Inflammatory macrophage treated with lipopolysaccharide for 1 hour (primary cell): ENCODE measurements at regions not wholly inside any gene's neighbourhood (a gene's known extent, or its start where the extent isn't known, plus 50 kb on each side); places are given as distances from the start of the nearest gene placed in this dataset.
A peak's percentile ranks its signal among the peaks of the same experiment; 100 is the strongest.

Source experiments
- DNase-seq, 2 donors: peaks; one replicate each; pipeline ENCODE4 v3.0.0-alpha.2; 2020 to 2022

DNA sequence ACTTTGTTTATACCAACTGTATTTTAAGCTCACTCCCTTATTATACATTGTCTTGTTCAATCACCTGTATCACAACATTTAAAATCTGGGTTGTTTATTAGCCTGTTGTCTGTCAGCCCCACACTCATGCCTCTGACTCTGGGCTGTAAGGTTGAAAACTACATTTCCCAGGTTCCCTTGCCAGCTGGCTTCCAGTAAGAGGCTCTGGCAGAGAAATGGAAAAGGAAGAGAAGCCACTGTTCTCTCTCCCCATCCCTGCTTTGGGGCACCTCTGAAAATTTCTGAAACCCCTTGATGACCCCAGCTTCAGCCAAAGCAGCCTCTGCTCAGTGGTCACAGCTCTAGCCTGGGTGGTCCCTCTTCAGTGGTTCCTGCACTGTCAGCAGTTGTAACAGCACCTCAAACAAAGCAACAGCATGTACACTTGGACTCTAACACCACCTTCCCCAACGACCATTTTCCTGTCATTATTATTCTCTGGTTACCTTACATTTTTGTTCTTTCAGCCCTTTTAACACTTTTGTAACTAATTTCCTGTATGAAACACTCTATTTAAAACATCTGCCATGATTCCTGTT, 108.9 kb upstream of the LGALSL start:
- no peak for DNase-seq

DNA sequence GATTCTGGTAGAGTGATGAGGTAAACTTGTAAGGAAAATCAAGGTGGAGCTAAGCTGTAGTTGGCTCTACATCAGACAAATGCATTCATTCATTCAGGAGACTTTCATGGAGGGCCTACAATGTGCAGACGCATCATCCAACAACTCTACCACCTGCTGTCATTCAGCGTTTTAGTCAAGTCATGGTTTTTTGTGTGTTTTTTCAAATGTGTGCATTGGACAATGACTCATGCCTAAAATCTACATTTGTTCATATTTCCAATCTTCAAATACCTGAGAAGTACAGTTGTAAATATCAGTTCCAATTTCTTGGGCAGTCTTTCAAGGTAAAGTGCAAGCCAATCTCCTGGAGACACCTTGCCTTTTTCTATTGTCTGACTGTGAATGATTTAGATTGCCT, 108.0 kb upstream of the LGALSL start:
- no peak for DNase-seq

DNA sequence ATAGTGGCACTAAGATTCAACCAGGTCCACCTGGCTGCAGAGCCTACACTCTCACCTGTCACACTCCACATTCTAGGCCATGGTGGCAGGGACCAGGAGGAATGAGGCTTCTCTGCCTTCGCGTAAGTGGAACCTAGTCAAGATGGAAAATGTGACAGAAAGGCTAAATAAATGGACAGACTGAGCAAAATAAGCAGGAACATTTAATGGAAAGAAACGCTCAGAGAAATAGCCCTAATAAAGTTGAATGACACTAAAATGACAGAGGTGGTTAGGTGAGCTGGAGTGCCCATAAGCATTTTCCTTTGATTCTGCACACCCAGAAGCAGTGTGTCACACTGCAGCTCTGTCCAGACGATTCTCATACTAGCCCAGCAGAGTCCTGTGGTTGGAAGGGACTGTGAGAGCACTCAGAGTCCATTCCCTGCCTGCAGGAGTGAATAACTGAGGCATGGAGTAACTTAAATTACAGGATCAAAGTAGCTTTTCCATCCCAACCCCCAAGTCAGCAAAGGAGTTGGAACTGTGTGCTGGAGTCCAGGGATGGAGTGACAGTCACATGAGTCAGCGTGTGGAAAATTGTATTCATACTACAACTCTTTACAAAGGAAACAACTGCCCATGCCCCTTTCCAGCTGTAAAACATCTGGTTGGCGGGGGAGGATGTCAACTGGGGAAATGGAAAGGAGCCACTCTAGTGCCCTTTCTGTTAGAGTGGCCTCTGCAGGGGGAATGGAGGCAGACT, 105.4 kb upstream of the LGALSL start:
- no peak for DNase-seq

DNA sequence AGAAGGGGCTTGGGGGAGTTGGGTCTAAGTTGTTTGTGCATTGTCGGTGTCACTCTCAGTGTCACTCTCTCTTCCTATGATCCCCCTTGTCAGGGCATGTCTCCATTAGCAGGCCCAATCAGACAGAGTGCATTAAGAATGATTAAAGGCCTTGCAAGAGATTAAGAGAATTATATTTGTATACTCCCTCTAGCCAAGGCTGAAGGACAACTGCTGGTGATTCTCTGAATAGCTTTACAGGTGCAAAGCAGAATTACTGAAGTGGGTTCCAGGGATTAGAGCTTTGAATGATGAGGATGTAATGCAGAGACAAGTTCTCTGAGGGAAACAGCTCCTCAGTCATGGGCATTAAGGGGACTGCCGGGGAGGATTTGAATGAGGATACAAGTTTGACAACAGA, 104.8 kb upstream of the LGALSL start:
- DNase-seq, result no peak

DNA sequence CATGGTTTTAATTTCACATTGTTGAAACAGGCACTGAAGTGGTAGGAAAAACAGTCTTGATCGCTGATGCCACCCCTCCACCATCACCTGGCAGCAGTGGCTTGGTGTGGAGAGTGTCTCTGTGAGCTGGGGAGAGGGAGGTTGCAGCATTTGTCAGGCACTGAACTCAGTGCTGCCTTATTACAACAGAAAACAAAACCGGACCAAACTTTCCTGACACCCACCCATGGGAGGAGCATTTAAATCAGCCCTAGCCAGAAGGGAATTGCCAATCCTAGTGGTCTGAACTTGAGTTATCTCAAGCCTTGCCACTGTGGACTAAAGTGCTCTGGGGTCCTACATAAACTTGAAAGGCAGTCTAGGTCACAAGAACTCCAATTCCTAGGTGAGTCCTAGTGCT, 103.0 kb upstream of the LGALSL start:
- no peak for DNase-seq

DNA sequence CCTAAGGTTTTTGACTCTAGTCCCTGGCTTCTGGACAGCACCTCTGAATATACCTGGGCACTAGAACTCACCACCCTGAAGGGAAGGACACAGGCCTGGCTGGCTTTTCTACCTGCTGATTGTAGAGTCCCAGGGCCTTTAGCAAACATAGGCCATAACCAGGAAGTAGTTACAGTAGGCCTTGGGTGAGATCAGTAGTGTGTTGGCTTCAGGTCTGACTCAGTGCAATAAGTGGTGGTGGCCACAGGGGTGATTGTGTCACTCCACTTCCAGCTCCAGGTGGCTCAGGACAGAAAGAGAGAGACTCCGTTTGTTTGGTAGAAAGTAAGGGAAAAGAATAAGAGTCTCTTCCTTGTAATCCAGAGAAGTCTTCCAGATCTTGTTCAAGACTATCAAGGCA, 101.7 kb upstream of the LGALSL start:
- no peak for DNase-seq

DNA sequence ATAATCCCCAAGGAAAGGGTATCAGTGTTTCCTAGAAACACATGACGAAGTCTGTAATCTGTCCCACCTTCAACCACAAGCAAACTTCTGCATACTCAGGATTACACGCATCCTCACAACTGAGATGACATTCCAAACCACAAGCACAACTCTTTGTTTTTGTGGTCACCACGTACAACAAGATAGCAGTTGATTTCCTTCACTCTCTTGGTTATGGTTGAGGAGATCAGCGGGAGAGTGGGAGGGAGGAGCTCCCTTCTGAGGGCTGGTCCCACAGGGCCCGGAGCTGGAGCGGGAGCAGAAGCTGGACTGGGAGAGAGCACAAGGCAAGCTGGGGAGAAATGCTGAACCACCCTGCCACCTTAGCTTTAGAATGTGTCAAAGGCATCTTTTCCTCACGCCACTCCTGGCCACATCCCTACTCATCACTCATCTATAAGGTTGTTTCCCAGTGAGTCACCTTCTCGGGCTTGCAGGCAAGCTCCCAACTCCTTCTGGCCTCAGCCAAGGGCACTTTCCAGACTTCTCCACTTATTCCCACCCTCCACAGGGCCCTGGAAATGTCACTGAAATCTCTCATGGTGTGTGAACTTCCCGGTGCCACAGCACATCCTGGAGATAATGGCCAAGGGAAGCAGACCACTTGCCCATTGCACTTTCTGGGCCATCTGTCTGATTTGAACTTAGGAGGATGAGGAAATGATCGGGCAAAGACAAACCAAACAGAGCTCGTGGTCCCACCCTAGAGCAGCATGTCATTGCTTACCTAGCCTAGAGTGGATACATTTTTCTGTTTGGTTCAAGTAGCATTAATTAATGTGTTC, 98.9 kb upstream of the LGALSL start:
- no peak for DNase-seq

DNA sequence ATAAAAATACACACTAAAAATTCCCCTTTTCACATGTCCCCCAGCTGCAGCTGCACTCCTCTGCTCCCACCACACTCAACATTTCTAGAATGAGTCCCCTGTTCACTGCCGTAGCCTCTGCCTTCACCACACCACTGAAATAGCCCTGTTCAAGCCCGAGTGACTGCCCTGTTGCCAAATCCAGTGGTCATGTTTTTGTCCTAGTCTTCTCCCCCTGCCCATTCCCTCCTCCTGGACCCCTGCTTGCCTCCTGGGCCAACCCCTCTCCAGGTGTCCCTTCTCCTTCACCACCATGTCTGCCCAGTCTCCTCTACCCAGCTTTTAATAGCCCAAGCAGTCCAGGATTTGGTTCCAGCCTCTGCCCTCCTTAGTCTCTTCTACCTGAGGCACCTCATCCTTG, 97.1 kb upstream of the LGALSL start:
- no peak for DNase-seq

DNA sequence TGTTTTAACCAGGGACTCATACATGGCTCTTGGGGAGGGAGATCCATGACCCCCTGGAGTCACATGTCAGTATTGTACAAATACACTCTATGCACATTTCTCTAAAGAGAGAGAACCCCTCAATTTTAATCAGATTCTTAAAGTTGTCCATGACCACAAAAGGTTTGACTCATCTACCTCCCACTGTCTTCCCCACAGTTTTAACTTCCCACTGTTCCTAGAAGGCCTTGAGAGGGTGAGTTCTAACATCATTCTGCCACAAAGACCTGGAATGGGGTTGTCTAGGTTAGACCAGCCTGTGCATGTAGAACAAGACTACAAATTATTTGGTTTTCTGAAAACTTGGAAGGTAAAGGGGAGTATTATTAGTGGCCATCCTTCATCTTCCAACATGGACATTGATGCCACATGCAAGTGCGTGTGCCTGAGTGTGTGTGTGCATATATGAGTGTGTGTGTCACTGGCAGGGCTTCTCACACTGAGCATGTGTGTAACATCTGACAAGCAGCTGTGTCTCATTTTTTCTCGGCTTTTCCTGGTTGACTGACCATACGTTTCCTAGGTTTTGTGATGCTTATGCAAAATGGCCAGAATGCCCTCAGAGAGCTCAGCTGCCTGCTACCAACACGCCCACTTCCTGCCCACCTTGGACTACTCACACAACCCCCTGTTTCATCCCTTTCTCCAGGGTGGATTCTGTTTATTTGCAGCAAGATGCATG, 94.6 kb upstream of the LGALSL start:
- DNase-seq, result peak; percentile 23 to 28

DNA sequence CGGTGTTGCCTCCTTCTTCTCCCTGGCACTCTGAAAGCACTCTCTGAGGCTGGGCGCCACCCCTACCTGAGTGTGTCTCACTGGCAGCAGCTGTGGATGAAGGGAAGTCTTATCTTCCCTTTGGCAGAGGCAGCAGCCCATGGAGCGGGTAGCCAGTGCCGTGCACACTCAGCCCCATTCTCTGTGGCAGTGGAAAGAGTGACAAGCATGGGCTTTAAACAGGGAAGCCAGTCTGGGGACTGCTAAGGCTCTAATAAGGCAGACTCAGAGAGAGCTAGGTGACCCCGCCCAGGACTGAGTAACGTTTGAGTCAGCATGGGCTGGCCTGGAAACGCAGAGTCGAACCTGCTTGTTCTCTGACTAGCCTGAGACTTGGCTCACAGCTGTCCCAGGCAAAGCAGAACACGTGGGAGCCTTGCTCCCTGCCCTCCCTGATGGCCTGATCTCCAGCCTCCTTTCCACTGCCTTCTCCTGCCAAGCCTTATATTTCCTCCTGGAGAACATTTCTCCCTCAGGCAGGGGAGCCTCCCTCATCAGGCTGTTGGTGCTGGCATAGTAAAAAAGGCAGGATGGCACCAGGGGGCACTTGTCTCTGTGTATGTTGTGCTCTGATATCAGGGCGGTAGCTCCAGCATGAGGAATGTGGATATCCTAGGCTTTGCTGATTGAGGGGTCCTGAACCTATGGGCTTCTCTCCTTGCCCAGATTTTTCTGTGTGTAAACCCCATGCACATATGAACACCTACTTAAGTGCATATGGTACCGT, 93.9 kb upstream of the LGALSL start:
- peak; percentile 75 to 80 for DNase-seq

DNA sequence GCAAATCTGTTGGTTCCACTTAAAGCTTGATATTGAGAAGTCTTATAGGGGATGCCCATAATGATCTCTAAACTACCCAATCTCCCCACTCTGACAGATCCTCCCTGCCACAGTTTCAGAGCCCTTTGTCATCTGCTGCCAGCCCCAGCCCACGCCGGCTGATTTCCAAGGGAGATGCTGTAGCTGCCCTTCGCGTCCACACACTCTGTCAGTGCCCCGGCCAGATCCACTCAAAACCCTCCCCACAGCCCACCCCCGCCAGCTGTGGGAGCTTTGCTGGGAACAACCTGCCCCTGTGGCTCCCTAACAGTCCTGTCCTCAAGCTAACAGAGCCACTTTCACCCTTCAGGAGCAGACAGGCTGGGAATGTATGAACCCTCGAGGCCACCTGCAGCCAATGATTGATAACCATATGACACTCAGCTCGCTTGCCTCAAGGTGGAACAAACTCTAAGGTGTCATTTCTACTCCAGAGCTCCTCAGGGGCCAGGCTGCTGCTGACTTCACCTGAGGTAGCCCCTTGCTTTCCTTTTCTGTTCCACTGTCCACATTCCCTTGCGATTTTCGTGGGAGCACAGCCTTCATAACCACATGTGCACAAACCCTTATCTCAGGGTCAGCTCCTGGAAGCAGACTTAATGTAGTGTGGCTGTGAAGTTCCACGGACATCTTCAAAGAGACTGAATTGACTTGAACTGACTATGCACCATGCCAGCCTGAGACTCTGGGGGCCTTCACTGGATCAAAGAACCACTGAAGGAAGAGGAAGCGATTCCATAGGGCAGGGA, 92.6 kb upstream of the LGALSL start:
- no peak for DNase-seq

DNA sequence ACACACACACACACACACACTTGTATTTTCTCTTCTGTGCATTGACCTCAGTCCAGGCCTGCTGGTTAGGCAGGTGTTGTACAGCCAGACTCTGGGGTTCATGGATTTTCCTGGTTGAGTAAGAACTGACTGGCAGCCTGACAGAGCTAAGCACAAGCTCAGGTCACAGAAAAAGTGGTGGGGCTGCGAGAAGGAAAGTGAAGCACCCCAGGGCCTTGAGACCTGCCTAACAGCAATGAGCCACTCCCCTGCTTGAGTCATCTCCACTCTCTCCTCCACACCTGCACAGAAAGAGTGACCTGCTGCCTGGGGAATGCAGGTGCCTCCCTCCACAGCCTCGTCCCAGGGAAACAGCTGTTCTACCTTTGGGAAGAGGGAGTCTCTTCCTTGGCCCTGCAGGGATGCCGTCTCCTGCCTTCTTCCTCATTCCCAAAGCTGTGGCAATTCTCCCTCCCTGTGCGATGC, 91.4 kb upstream of the LGALSL start:
- DNase-seq, result no peak

DNA sequence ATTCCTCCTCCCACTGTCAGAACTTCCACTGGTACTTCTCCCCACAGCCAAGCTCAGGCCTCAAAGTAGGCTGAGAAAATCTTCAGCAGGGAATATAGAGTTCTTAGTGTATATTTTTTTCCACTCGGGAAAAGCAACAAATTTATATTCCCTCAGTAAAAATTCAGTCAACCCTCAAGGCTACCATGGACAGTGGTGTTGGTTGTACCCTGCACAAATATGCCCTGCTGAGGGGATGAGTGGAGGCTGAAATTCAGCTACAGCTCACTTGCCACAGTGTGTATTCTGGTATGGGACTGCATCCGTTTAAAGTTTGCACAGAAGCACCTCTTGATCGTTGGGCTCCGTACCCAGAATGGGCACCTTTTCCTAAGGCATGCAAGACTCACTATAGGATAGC, 90.8 kb upstream of the LGALSL start:
- no peak for DNase-seq

DNA sequence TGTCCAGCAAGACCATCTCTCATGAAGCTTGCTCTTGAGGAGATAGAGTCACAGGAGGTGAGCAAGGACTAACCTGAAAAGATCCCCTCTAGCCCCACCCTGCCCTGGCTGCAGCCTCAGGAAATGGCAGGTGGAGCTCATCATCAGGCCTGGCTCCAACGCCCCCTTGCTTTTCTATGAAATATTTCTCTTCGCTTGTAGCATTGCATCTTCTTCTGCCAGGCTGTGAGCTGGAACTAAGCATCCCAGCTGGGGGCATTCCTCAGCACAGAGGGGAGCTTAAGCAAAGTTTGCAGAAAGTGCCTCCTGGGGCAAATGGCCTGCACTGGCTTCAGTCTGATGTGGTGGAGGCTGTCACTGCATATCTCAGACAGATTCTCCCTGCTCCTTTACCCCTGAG, 90.1 kb upstream of the LGALSL start:
- DNase-seq, result no peak

DNA sequence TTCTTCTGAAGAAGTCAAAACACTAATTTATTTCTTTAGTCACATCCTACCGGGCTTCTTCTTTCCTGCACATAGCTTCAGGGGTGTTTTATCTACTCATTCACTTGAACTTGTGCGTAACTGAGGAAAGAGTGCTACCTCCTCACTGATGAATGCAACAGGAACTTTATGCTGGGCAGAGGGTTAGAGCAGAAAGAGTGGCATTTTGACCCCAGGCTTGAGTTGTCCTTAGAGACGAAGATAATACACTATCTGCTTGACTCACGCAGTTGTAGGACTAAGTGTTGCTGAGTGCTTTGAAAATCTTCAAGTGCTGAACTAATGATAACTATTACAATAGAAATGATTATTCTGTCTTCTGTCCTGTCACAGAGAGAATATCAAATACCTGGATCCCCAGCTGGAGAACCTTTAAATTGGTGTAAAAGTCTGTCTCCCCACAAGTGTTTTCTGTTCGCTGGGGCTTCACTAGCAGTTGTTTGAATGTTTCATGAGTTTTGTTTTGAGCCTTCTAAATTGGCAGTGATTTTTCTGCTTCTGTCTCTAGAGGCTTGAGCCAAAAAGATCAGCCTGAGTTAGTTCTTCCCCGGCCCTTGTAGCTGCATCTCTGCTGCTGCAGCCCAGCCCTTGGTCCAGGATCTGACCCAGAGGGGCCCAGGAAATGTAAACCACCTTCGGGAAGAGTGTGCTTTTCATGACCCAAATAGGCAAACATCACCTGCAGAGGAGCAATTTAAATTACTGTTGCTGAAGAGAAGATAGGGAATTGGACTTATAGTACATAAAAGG, 86.3 kb upstream of the LGALSL start:
- no peak for DNase-seq

DNA sequence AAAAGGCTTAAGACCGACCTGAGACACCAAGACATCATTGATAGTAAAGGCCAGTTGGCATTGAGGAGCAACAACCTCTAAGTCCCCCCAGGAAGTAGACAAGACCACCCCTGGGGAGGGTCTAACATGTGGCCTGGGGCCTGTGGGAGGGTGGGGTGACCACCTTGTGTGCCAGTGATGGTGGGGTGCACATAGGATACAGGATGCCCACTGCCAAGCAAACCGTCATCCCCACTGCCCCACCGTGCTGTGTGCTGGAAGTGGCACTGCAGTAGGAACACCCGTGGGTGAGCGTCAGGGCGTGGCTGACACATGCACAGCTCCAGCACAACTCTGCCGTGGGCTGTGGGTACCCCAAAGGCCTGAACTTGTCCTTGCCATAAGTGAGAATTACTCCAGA, 84.3 kb upstream of the LGALSL start:
- DNase-seq, result no peak

DNA sequence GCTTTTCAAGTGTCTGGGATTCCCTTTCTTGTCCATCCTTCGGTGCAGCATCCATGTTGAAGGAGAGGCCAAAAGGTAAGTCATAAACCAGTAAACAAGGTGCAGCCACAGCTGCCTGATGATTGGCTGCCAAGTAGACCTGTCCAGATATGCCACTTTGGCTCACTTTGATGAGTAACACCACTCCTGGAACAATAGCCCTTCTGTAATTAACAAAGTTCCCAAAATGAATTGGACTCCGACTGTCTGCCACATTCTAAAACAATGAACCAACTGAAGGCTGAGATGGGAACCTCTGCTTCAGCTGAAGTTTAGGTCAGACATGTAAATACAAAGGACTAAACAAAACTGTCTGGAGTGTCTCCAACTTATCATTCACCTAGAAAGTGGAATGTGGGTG, 82.2 kb upstream of the LGALSL start:
- DNase-seq, result no peak

DNA sequence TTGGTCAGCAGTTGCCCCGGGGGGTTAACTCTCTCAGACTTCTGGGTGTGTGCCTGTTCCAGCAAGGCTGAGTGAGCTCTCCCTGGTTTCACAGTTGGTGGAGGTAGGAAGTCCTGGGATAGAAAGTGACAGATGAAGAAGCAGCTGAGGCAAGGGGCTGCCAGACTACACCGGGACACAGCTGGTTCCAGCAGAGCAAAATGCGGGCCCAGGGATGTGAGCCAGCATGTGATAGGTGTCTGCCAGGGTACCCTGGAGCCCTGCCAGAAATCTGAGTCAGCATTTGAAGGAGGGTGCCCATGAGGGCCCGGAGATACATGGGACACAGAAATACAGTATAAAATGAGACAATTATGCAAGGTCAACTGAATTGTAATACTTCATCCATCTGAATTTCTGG, 79.3 kb upstream of the LGALSL start:
- no peak for DNase-seq

DNA sequence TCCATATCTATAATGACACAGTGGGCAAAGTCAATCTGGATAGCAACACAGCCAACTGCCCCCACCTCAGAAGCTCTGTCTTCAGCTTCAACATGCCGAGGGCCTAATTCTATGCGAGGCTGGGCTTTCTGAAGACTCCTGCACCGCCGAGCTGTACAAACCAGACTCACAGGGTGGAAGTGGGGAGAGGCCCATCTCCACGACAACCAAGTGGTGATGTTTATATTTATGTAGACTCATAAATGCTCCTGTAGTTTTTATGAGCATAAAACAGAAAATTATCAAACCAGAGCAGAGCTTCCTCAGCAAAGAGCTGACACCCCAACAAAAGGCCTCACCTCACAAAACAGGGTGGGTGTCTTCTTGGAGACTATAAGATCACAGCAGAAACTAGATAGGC, 77.0 kb upstream of the LGALSL start:
- DNase-seq, result no peak

DNA sequence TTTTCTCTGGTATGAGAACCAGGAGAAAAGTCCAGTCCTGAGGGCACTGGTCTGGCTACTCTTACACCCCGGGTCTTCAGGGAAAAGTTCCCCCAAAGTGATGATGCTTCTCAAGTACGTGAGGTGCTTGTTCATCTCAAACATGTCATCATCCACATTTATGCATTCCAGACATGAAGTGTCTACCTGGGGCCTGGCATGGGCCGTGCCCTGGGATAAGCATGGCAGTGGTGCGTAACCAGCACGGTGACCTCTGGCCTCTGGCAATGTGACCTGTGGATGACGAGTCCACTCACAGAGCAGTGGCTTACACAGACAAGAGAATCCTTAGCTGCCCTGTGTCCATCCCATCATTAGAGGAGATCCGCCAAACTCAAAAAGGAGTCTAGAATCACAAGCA, 74.8 kb upstream of the LGALSL start:
- DNase-seq, result no peak
